ENCODE measurements at regions not wholly inside any gene's neighbourhood (a gene's known extent, or its start where the extent isn't known, plus 50 kb on each side); places are given as distances from the start of the nearest gene placed in this dataset.

GRCh38 chr7:28298870-28299518, 113.3 kb upstream of the CREB5 start:
- peak; percentile 66 for ATAC-seq
- intact Hi-C loops (cut with micrococcal nuclease), result no loop called here
- no peaks in the 10 kb centered on the region for H3K36me3 ChIP-seq (ENCODE audit: control insufficient read depth, insufficient read depth, low read length)
- no peaks in the 10 kb centered on the region for H3K79me2 ChIP-seq (ENCODE audit: control insufficient read depth, insufficient read depth, low read length)
- FAIRE-seq, result peak; percentile 61
- ChIA-PET POLR2A (no interaction called here), CTCF (ENCODE audit: low intra/inter-chr PET ratio) (no interaction called here)
- DNase-seq (ENCODE audit: extremely low read depth in 1 of 4, low spot score in 3 of 4), result peak in 2 of 4 experiments; percentile 15 to 23
- no peak overlapping the region for H2AFZ ChIP-seq (ENCODE audit: low read depth, low read length)
- no peaks in the 10 kb centered on the region for H4K20me1 ChIP-seq (replicated peaks; ENCODE audit: control insufficient read depth, insufficient read depth, low read length)
- H3K4me3 ChIP-seq, result no peak overlapping the region
- H3K9me1 ChIP-seq (ENCODE audit: control insufficient read depth, insufficient read depth, low read length), result no peaks in the 10 kb centered on the region
- H3K4me1 ChIP-seq (replicated peaks in 1 of 2; ENCODE audit: control insufficient read depth in 2 of 2, insufficient read depth in 2 of 2, low read length in 2 of 2), result no peaks in the 10 kb centered on the region
- no peak overlapping the region for H3K9ac ChIP-seq (ENCODE audit: insufficient read depth in 1 of 2, low read depth in 2 of 2, low read length in 2 of 2)
- 1% methylated on average over 7 of the region's 7 CpGs for whole genome bisulfite sequencing (ENCODE audit: insufficient coverage, low coverage, missing lambda C conversion rate)
- no peaks in the 10 kb centered on the region for H3K27me3 ChIP-seq (ENCODE audit: control insufficient read depth in 2 of 2, insufficient read depth in 2 of 2, low read length in 2 of 2)
- H3K9me3 ChIP-seq (replicated peaks; ENCODE audit: control insufficient read depth, insufficient read depth, low read depth, low read length), result no peaks in the 10 kb centered on the region
- no peak overlapping the region for H3K4me2 ChIP-seq (ENCODE audit: insufficient read depth, low read length)
- in situ Hi-C loops (cut with MboI), result no loop called here
- no peak overlapping the region for H3K27ac ChIP-seq (ENCODE audit: extremely low read depth, low read depth, low read length)
- TF ChIP-seq CAMTA2 (CRISPR knock-in tag; conservative IDR thresholded peaks at IDR 0.05), result no peak
- TF ChIP-seq RAD21 (CRISPR knock-in tag; conservative IDR thresholded peaks at IDR 0.05 in 1 of 2, IDR thresholded peaks at IDR 0.05 in 1 of 2), result peak in 1 of 2 experiments; percentile 43; a peak in 2 of 4 replicates
- no peak for TF ChIP-seq ZNF212 (CRISPR knock-in tag; IDR thresholded peaks at IDR 0.05)
- TF ChIP-seq TCFL5 (CRISPR knock-in tag; conservative IDR thresholded peaks at IDR 0.05), result no peak
- TF ChIP-seq CTCF (IDR thresholded peaks at IDR 0.05 in 2 of 3, conservative IDR thresholded peaks at IDR 0.05 in 1 of 3; ENCODE audit: insufficient read depth in 2 of 3, low read depth in 1 of 3, low read length in 3 of 3), result peak in 2 of 3 experiments; percentile 28 to 40; a peak in 3 of 6 replicates
- TF ChIP-seq POLR2H (tag; IDR thresholded peaks at IDR 0.05; ENCODE audit: low read depth), result no peak
- BruUV-seq (replicated peaks), result no TSS peak
